Stimulated activated memory B cell treated with anti-CD40 and anti-IgM and Interleukin-4, amounts not matched to agents 10 μg/mL and 1 μg/mL and 100 μg/mL, for 72 hours (primary cell): ENCODE measurements at regions not wholly inside any gene's neighbourhood (a gene's known extent, or its start where the extent isn't known, plus 50 kb on each side); places are given as distances from the start of the nearest gene placed in this dataset.

Experiments used
- ATAC-seq: fragments of 150-1000 bp; cut with Tn5 transposase; 2 replicates; pipeline ENCODE4 v1.10.0; 2021
- H3K27ac Mint-ChIP-seq: one replicate; pipeline ENCODE4 v1.8.0; 2022; ENCODE audit warnings: mild to moderate bottlenecking, mixed read lengths
- H3K27me3 Mint-ChIP-seq: one replicate; pipeline ENCODE4 v1.8.0; 2022; ENCODE audit warnings: mixed read lengths
- H3K36me3 Mint-ChIP-seq: one replicate; pipeline ENCODE4 v1.8.0; 2022; ENCODE audit warnings: mixed read lengths
- H3K4me1 Mint-ChIP-seq: one replicate; pipeline ENCODE4 v1.8.0; 2022; ENCODE audit warnings: mixed read lengths
- H3K4me3 Mint-ChIP-seq: one replicate; pipeline ENCODE4 v1.8.0; 2022; ENCODE audit warnings: mild to moderate bottlenecking, moderate library complexity, mixed read lengths
- H3K9me3 Mint-ChIP-seq: one replicate; pipeline ENCODE4 v1.8.0; 2022; ENCODE audit warnings: mixed read lengths

DNA sequence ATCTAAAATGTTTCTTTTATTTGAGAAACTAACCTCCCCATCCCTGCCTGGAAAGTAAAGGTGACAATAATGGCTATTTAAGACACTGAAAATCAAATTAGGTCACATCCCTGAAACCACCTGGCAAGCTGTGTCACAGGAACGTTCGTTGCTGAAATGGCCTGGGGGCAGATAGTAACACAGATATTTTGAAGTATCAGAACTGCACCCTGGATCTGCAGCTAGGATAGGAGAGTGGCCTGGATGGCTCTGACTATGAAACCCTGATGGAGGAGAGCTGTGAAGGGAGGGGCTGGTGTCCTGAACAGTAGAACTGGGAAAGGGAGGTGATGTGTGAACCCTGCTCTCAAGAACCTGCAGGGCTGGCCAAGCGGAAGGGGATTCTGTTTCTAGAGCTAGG lies 648.3 kb upstream of the CFAP20DC start:
- no peaks in the 10 kb centered on the region for H3K4me1 Mint-ChIP-seq
- no peaks in the 10 kb centered on the region for H3K27me3 Mint-ChIP-seq
- H3K36me3 Mint-ChIP-seq: no peaks in the 10 kb centered on the region
- H3K9me3 Mint-ChIP-seq: no peaks in the 10 kb centered on the region
- no peak for ATAC-seq
- H3K4me3 Mint-ChIP-seq: no peak overlapping the region
- H3K27ac Mint-ChIP-seq: no peak overlapping the region

DNA sequence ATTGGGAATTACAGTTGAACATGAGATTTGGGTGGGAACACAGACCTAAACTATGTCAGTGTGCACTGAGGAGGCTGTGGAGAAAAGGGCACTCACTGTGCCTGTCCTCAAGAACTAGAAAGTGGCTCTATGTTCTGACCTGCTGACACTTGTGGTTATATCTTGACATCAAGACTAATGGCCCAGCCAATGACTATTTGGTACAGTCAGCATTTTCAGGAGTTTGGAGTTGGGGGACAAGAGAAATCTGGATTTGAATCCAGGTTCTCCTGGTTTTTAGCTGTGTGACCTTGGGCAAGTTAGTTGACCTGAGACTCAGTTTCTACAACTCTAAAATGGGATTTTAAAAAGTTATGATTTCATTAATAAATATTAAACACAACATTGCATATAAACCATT lies 647.0 kb upstream of the CFAP20DC start:
- Mint-ChIP-seq H3K27ac (no peak overlapping the region), H3K27me3 (no peaks in the 10 kb centered on the region)

DNA sequence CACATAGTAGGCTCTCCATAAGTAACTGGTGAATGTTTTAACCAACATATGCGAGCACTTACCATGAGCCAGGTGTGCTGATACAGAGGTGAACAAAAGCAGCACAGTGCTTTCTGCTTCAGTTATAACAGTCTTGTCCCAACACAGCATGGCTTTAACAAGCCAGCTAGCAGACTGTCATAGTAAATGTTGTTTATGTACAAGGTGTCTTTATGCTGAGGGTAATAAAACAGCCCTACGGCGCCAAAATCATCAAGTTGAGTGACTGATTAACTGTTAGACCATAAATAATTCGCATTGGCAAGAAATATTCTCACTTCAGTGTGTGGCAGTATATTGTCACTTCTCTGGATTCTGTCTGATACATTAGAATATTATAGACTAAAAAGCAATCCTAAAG lies 646.0 kb upstream of the CFAP20DC start:
- Mint-ChIP-seq H3K27me3 (no peaks in the 10 kb centered on the region), H3K36me3 (no peaks in the 10 kb centered on the region), H3K4me1 (peaks cover 14% of the 10 kb centered on the region), H3K9me3 (no peaks in the 10 kb centered on the region), H3K4me3 (no peak overlapping the region), H3K27ac (no peak overlapping the region)
- no peak for ATAC-seq

More for the DNA sequence above, 647.0 kb upstream of the CFAP20DC start:
- Mint-ChIP-seq H3K4me1 (peaks cover 5% of the 10 kb centered on the region), H3K4me3 (no peak overlapping the region), H3K36me3 (no peaks in the 10 kb centered on the region), H3K9me3 (no peaks in the 10 kb centered on the region)
- no peak for ATAC-seq

DNA sequence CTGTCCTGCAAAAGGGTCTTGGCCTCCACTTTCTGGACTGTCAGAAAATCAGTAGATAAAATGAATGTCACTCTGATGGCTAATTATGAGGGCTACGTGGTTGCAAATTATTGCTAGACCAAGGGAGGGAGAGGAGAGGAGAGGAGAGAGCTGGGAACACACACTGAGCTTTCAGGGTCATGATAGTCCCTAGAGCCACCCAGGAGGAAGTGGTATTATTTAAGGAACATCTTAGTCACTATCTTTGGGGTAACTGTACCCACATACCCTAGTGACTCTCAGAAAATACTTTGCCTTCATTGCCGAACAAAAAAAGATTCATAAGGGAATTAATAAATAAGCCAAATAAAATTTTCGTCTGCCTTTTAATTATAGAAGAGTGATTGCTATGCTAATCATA lies 642.3 kb upstream of the CFAP20DC start:
- ATAC-seq: peak; percentile 70
- Mint-ChIP-seq H3K9me3 (no peaks in the 10 kb centered on the region), H3K27me3 (no peaks in the 10 kb centered on the region), H3K36me3 (no peaks in the 10 kb centered on the region), H3K4me3 (no peak overlapping the region), H3K27ac (no peak overlapping the region), H3K4me1 (peaks cover 17% of the 10 kb centered on the region)

DNA sequence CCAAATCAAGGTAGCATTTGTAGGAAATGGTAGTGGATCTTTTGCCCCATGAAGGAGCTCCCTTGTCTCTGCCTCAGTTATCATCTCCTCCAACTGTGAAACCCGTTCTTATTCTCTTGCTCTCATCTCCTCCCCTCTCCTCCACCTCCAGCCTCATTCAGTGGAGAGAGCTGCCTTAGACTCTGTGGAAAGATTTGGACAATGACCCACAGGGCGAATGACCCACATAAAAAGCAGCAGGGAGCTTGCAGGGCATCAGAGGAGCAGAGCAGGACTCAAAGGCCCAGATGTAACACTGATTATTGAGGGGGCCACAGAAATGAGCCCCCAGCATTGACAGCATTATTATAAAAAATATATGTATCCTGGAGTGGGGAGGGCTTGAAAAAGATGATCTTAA lies 641.1 kb upstream of the CFAP20DC start:
- no peak overlapping the region for H3K4me3 Mint-ChIP-seq
- no peaks in the 10 kb centered on the region for H3K36me3 Mint-ChIP-seq

DNA sequence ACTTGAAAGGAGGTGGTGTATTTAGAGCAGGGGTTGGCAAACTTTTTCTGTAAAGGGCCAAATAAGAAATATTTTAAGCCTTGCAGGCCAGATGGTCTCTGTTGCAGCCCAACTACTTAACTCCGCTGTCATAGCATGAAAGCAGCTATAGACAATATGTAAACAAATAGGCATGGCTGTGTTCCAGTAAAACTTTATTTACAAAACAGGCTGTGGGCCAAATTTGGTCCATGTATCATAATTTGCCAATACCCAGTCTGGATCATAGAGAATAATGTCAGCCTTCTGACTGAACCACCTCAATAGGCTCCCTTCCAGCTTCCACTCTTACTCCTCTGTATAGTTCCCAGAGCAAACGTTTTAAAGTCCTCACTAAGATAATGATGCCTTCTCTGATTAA lies 638.8 kb upstream of the CFAP20DC start:
- no peaks in the 10 kb centered on the region for H3K27me3 Mint-ChIP-seq
- H3K4me1 Mint-ChIP-seq: peaks cover 17% of the 10 kb centered on the region
- H3K36me3 Mint-ChIP-seq: no peaks in the 10 kb centered on the region
- no peak overlapping the region for H3K4me3 Mint-ChIP-seq
- no peaks in the 10 kb centered on the region for H3K9me3 Mint-ChIP-seq
- no peak overlapping the region for H3K27ac Mint-ChIP-seq
- no peak for ATAC-seq

More for the DNA sequence above, 641.1 kb upstream of the CFAP20DC start:
- Mint-ChIP-seq H3K4me1 (peaks cover 17% of the 10 kb centered on the region), H3K27me3 (no peaks in the 10 kb centered on the region), H3K27ac (no peak overlapping the region), H3K9me3 (no peaks in the 10 kb centered on the region)
- no peak for ATAC-seq

DNA sequence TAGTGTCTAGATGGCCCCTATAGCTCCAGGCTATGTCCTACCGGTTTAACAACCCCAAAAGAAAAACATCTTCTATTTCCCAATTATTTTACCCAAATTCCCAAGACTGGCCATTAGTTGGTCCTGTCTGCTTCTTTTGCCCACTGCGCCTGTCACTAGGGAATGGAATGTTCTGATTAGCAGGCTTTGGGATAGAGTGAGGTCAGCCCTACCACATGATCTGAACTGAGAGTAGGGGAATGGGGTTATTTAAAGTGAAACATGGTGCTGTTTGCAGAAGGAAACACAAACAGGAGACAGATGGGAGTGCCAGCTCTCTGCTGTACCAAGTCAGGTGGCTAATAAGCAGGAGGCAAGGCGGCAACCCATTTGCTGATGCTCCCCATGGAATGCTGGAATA lies 635.6 kb upstream of the CFAP20DC start:
- no peak overlapping the region for H3K4me3 Mint-ChIP-seq
- no peaks in the 10 kb centered on the region for H3K36me3 Mint-ChIP-seq
- H3K9me3 Mint-ChIP-seq: no peaks in the 10 kb centered on the region
- no peak overlapping the region for H3K27ac Mint-ChIP-seq
- no peaks in the 10 kb centered on the region for H3K4me1 Mint-ChIP-seq
- ATAC-seq: no peak
- peaks cover 6% of the 10 kb centered on the region for H3K27me3 Mint-ChIP-seq

DNA sequence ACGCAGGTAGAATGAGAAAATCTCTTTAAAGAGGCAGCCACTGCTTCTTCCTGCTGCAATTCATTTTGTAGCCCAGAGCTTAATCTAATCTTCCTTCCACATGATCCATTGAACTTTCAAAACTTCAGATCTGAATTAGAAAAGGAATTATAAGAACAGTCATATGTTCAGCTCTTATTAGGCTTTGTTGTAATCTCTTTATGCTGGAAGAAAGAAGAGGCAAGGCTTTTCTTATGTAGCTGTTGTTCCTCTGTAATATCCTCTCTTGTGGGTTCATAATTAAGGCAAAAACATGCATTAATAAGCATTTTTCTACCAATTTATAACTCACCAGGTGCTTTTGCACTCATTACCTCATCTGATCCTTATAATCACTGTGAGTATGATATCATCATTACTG lies 634.9 kb upstream of the CFAP20DC start:
- no peaks in the 10 kb centered on the region for H3K36me3 Mint-ChIP-seq
- no peaks in the 10 kb centered on the region for H3K4me1 Mint-ChIP-seq
- H3K27me3 Mint-ChIP-seq: peaks cover 10% of the 10 kb centered on the region
- H3K9me3 Mint-ChIP-seq: no peaks in the 10 kb centered on the region
- H3K4me3 Mint-ChIP-seq: no peak overlapping the region
- ATAC-seq: no peak
- no peak overlapping the region for H3K27ac Mint-ChIP-seq

DNA sequence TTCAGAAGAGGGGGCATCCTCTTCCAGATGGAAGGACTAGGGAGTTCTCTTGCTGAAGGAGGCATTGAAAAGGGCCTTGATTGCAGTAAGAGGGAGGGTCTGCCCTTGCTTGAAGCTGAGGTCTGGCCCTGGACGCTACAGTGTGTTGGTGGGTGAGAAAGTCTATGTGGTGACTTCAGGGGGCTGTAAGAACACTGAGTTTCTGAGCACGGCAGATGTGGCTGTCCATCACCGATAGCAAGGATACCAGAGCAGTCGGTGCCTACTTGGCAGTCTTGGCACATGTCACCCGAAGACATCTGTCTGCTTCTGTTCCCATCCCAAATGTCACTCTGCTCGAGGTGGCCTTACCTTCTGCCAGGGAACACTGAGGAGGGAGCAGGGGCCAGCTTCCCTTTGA lies 631.1 kb upstream of the CFAP20DC start:
- Mint-ChIP-seq H3K9me3 (no peaks in the 10 kb centered on the region), H3K36me3 (no peaks in the 10 kb centered on the region), H3K27me3 (peaks cover 10% of the 10 kb centered on the region), H3K4me1 (no peaks in the 10 kb centered on the region), H3K4me3 (no peak overlapping the region), H3K27ac (no peak overlapping the region)
- no peak for ATAC-seq

DNA sequence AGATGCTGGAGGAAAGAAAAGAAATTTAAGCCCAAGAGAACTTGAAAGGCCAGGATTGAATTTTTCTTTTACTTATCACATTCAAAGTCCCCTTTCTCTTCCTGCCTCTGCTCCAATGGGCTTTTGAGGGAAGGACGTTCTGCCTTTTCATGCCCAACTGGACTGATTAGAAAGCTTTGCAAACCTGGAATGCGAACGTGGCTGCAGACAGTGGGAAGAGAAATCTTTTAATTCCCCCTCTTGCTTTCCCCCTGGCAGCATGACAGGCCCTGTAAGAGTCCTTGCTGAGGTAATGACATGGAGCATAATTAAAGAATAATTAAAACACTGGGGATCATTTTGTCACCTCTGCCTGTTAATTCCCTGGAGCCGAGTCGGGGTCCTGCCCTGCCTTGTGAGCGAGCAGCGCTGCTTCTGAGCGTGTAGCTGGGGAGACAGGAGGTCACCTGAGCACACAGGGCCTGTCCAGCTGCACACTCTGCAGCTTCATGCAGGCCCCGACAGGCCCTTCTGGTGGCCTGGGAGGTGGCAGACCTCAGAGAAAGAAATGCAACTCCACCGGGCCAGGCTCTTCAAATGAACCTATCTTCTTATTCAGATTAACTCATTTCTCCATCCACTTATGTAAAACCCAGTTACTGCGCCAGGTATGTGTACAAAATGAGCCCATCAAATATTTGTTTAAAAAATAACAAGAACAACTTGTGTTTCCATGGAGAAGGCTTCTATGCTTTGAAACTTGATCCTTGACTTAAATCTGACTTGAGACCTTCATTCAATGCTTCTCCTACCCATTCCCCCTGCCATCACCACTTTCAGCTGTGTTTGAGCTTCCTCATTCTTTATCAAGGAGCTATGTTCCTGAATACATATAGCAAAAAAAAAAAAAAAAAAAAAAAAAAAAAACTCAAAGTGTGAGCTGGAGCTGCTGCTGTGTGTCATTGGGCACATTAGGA lies 628.2 kb upstream of the CFAP20DC start:
- Mint-ChIP-seq H3K36me3 (no peaks in the 10 kb centered on the region), H3K27me3 (peaks cover 10% of the 10 kb centered on the region), H3K27ac (no peak overlapping the region), H3K4me3 (no peak overlapping the region), H3K9me3 (no peaks in the 10 kb centered on the region), H3K4me1 (no peaks in the 10 kb centered on the region)
- ATAC-seq: no peak

DNA sequence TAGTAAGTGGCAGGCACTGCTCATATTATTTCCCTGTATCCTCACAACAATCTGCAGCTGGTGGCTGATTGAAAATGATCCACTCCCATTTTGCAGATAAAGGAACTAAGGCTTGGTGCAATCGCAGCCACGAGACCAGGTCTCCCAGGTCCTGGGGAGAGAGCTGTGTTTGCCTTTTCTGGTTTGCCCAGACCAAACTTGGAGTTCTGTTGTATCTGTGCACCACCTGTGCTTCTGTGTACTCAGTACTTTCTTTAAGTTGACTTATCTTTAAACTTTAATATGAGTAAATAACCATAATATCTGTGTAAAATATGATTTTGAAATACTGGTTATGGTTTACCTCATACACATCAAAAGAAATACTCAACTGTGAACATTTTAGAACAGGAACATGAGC lies 625.7 kb upstream of the CFAP20DC start:
- Mint-ChIP-seq H3K27me3 (peaks cover 5% of the 10 kb centered on the region), H3K4me3 (no peak overlapping the region), H3K27ac (no peak overlapping the region), H3K4me1 (no peaks in the 10 kb centered on the region), H3K36me3 (no peaks in the 10 kb centered on the region), H3K9me3 (no peaks in the 10 kb centered on the region)
- no peak for ATAC-seq

DNA sequence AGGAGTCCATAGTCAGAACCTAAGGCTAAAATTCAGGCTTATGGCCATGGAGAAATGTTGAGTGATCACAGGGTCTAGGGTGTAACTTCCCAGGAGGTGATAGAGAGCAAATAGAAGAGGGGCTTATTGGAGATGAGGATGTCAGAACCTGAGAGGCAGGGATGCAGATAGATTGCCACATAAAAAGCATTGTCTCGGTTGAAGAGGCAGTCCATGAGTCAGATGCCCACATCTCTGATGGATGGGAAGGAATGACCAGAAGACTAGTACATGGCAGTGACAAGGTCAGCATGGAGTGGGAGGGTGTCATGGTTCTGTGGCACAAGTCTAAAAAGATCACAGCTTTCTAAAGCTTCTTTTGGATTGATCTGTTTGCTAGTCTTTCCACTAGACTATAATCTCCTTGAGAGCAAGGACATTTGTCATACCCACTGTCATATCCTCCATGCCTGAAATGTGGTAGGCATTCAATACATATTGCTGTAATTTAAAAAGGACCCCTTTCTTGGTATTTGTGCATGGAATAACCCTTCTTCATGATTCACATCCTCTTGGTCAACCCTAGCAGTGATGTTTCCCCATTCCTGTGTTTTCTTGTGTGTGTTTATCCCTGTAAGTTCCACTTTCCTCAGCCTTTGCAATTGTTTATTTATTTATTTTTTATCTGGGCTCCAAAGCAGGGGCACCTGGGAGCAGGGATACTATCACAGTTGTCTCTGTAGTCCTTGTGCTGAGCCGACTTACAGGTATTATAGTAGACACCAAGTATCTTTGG lies 613.4 kb upstream of the CFAP20DC start:
- Mint-ChIP-seq H3K27me3 (peaks cover 3% of the 10 kb centered on the region), H3K4me1 (no peaks in the 10 kb centered on the region), H3K9me3 (no peaks in the 10 kb centered on the region), H3K27ac (no peak overlapping the region), H3K4me3 (no peak overlapping the region), H3K36me3 (no peaks in the 10 kb centered on the region)
- ATAC-seq: no peak

DNA sequence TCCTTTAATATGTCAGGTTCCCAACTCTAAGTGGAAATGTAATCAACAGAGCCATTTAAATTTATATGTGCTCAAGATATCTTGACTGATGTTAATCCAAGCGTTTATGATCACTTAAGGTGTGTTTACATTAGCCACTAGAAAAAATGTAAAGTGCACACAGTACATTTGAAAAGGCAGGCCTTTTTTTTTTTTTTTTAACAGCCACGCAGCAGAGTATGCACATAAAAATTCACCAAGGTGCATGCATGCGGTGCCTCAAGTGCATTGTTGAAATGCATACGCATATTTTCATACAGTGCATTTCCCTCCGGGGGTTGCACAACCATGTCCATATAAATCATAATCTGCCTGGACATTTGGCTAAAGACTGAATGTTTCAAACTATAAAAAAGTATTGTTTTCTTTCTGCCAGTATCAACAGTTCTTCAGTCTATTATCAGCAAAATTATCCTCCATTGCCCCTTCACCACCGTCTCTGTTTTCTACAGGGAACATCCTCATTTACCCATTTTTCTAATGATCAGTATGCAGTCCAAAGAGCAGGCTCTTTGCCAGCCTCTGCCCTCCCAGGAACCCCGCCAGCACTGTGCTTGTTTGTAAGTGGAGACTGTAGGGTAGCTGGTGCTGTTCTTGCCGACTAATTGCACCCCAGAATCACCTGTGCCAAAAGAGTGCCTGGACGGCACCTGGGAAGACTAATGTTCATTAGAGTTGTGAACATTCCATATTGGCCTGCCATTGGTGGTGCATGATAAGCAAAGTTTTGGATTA lies 611.2 kb upstream of the CFAP20DC start:
- Mint-ChIP-seq H3K27me3 (peaks cover 9% of the 10 kb centered on the region), H3K9me3 (peaks cover 3% of the 10 kb centered on the region), H3K4me3 (no peak overlapping the region), H3K27ac (no peak overlapping the region), H3K36me3 (no peaks in the 10 kb centered on the region), H3K4me1 (no peaks in the 10 kb centered on the region)
- ATAC-seq: no peak

DNA sequence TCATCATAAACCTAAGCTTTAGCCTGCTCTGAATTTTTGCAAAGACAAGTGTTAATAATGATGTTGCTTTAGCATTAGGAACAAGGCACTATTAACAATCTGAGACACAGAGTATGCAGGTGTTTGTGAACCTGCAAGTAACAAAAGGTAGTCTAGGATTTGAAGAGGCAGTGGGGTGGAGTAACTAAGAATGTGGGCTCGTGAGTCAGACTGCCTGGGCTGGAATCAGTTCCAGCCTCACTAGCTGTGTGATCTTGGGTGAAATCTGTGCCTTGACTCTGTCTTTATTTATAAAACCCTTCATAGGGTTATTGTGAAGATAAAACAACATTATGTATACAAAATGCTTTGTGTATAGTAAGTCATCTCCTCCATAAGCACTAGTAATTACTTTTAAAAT lies 610.6 kb upstream of the CFAP20DC start:
- ATAC-seq: no peak
- H3K27me3 Mint-ChIP-seq: peaks cover 9% of the 10 kb centered on the region
- no peaks in the 10 kb centered on the region for H3K4me1 Mint-ChIP-seq
- peaks cover 3% of the 10 kb centered on the region for H3K9me3 Mint-ChIP-seq
- no peak overlapping the region for H3K27ac Mint-ChIP-seq
- no peaks in the 10 kb centered on the region for H3K36me3 Mint-ChIP-seq
- H3K4me3 Mint-ChIP-seq: no peak overlapping the region

DNA sequence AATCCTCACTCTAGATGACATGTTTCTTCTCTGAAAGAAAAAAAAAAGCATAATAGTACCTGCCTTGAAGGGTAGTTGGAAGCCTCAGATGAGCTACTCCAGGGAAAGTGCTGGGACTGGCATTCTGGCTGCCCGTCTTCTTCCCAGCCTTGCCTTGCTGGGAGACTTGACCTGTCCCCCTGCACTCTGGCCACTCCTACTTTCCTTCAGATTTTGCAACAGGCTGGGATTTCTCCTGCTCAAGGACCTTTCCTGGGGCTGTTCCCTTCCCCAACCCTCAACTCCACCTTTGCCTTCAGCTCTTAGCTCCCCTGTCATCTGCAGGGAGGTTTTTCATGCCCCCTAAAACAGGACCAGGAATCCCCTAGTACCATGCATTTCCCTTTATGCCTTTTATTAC lies 609.9 kb upstream of the CFAP20DC start:
- no peak overlapping the region for H3K4me3 Mint-ChIP-seq
- peaks cover 3% of the 10 kb centered on the region for H3K9me3 Mint-ChIP-seq
- H3K27me3 Mint-ChIP-seq: peaks cover 9% of the 10 kb centered on the region
- H3K4me1 Mint-ChIP-seq: no peaks in the 10 kb centered on the region
- ATAC-seq: no peak
- H3K36me3 Mint-ChIP-seq: no peaks in the 10 kb centered on the region
- no peak overlapping the region for H3K27ac Mint-ChIP-seq
